Natural killer cell (primary cell): ENCODE measurements at regions not wholly inside any gene's neighbourhood (a gene's known extent, or its start where the extent isn't known, plus 50 kb on each side); places are given as distances from the start of the nearest gene placed in this dataset.
"Not testable (repeated sequence)": the region's sequence is repeated elsewhere in the genome, so short reads cannot be mapped to it uniquely, and the experiment has no call there.

Experiments
- ATAC-seq, 3 donors: fragments of 150-1000 bp in 2 of 3; fragments of 200-7000 bp in 1 of 3; cut with Tn5 transposase; 1 replicate in 1 of 3; 2 replicates in 2 of 3; pipeline ENCODE4 v1.10.0; 2021; ENCODE audit warnings: mild to moderate bottlenecking in 2 of 3, moderate library complexity in 2 of 3
- DNase-seq, 2 donors: peaks; one replicate each; pipeline versions ENCODE4 v3.0.0 to v3.0.0-alpha.2; 2013 to 2021; ENCODE audit warnings: mixed read lengths in 1 of 2
- H3K27ac ChIP-seq: one replicate; pipeline ENCODE4 v1.5.1; 2013; ENCODE audit warnings: mild to moderate bottlenecking, low read length
- H3K27me3 ChIP-seq: one replicate; pipeline ENCODE4 v1.6.1; 2013; ENCODE audit warnings: low read length; ENCODE audit not compliant: control insufficient read depth, insufficient read depth
- H3K36me3 ChIP-seq: one replicate; pipeline ENCODE4 v1.6.1; 2013; ENCODE audit warnings: low read length; ENCODE audit not compliant: control insufficient read depth, insufficient read depth
- H3K4me1 ChIP-seq: one replicate; pipeline ENCODE4 v1.6.1; 2013; ENCODE audit warnings: low read length; ENCODE audit not compliant: control insufficient read depth, insufficient read depth
- H3K4me3 ChIP-seq: one replicate; pipeline ENCODE4 v1.5.1; 2013; ENCODE audit warnings: low read length
- H3K9me3 ChIP-seq: one replicate; pipeline ENCODE4 v1.6.1; 2013; ENCODE audit warnings: low read length; ENCODE audit not compliant: control insufficient read depth, insufficient read depth
- H3K27ac Mint-ChIP-seq, 2 donors: one replicate each; pipeline ENCODE4 v1.8.0; 2022; ENCODE audit warnings: mild to moderate bottlenecking in 2 of 2, mixed read lengths in 2 of 2, moderate library complexity in 1 of 2
- H3K27me3 Mint-ChIP-seq, 2 donors: one replicate each; pipeline ENCODE4 v1.8.0; 2022; ENCODE audit warnings: low read depth in 2 of 2, mixed read lengths in 2 of 2
- H3K36me3 Mint-ChIP-seq: one replicate; pipeline ENCODE4 v1.8.0; 2022; ENCODE audit warnings: mixed read lengths
- H3K4me1 Mint-ChIP-seq, 2 donors: one replicate each; pipeline ENCODE4 v1.8.0; 2022; ENCODE audit warnings: mixed read lengths in 2 of 2
- H3K4me3 Mint-ChIP-seq: one replicate; pipeline ENCODE4 v1.8.0; 2022; ENCODE audit warnings: mild to moderate bottlenecking, moderate library complexity, mixed read lengths
- H3K9me3 Mint-ChIP-seq, 2 donors: one replicate each; pipeline ENCODE4 v1.8.0; 2022; ENCODE audit warnings: mixed read lengths in 2 of 2
- WGBS: methylation state at CpG from one replicate; pipeline ENCODE4 v1.1.7; 2013; ENCODE audit warnings: missing lambda C conversion rate; ENCODE audit not compliant: insufficient coverage; 5-methylcytosine and 5-hydroxymethylcytosine counted together
- intact Hi-C: fragments of 100-400 bp; cut with micrococcal nuclease; formaldehyde crosslinking; loops from one replicate; pipeline ENCODE4 v1.14.2; 2022

- DNase-seq, H3K4me3 Mint-ChIP-seq, H3K4me1 ChIP-seq, H3K27me3 ChIP-seq, H3K9me3 Mint-ChIP-seq, H3K9me3 ChIP-seq, H3K27ac Mint-ChIP-seq, intact Hi-C loops, H3K27ac ChIP-seq, H3K4me3 ChIP-seq, H3K27me3 Mint-ChIP-seq, ATAC-seq, H3K36me3 ChIP-seq, H3K36me3 Mint-ChIP-seq, H3K4me1 Mint-ChIP-seq: not testable (repeated sequence)
- WGBS = 62% methylated on average over 2 of the region's 4 CpGs
Observed at GRCh38 chr9:38927970-38928369, 208.0 kb upstream of the FAM240B start.

- H3K27me3 ChIP-seq, H3K9me3 Mint-ChIP-seq, H3K27me3 Mint-ChIP-seq, H3K4me3 ChIP-seq, intact Hi-C loops, H3K36me3 Mint-ChIP-seq, H3K9me3 ChIP-seq, H3K27ac ChIP-seq, H3K4me1 ChIP-seq, ATAC-seq, H3K36me3 ChIP-seq, H3K4me3 Mint-ChIP-seq, DNase-seq, H3K27ac Mint-ChIP-seq, H3K4me1 Mint-ChIP-seq: not testable (repeated sequence)
- no CpG with 5 or more reads among the region's 3 CpGs for WGBS
Observed at GRCh38 chr9:38926565-38926964, 206.6 kb upstream of the FAM240B start.

GRCh38 chr9:38921253-38921652 lies 201.3 kb upstream of the FAM240B start:
- H3K36me3 ChIP-seq, H3K4me3 ChIP-seq, H3K9me3 ChIP-seq, H3K4me1 ChIP-seq, H3K27me3 Mint-ChIP-seq, H3K4me3 Mint-ChIP-seq, ATAC-seq, intact Hi-C loops, DNase-seq, H3K36me3 Mint-ChIP-seq, H3K4me1 Mint-ChIP-seq, H3K27ac ChIP-seq, H3K27ac Mint-ChIP-seq, H3K27me3 ChIP-seq, H3K9me3 Mint-ChIP-seq: not testable (repeated sequence)
- no CpG with 5 or more reads among the region's 3 CpGs for WGBS

- H3K9me3 Mint-ChIP-seq, H3K36me3 ChIP-seq, DNase-seq, H3K27ac ChIP-seq, H3K9me3 ChIP-seq, H3K27me3 ChIP-seq, H3K27ac Mint-ChIP-seq, H3K27me3 Mint-ChIP-seq, H3K4me1 Mint-ChIP-seq, ATAC-seq, H3K4me3 Mint-ChIP-seq, intact Hi-C loops, H3K36me3 Mint-ChIP-seq, H3K4me1 ChIP-seq, H3K4me3 ChIP-seq: not testable (repeated sequence)
- WGBS = no CpG with 5 or more reads among the region's 4 CpGs
Observed at GRCh38 chr9:38910629-38911028, 190.7 kb upstream of the FAM240B start.

- not testable (repeated sequence) for H3K4me1 ChIP-seq, ATAC-seq
Observed at GRCh38 chr9:38904719-38905118, 184.8 kb upstream of the FAM240B start.

GRCh38 chr9:38901534-38902177 lies 181.7 kb upstream of the FAM240B start:
- H3K4me1 ChIP-seq, H3K27ac Mint-ChIP-seq, H3K4me3 ChIP-seq, H3K27ac ChIP-seq, DNase-seq, ATAC-seq, H3K9me3 Mint-ChIP-seq, H3K27me3 Mint-ChIP-seq, H3K9me3 ChIP-seq, intact Hi-C loops, H3K27me3 ChIP-seq, H3K4me3 Mint-ChIP-seq, H3K36me3 ChIP-seq, H3K4me1 Mint-ChIP-seq, H3K36me3 Mint-ChIP-seq: not testable (repeated sequence)
- WGBS = no CpG with 5 or more reads among the region's 10 CpGs

More at GRCh38 chr9:38904719-38905118, 184.8 kb upstream of the FAM240B start:
- H3K36me3 Mint-ChIP-seq, H3K27me3 Mint-ChIP-seq, intact Hi-C loops, H3K4me1 Mint-ChIP-seq, H3K4me3 ChIP-seq, H3K27ac ChIP-seq, H3K27ac Mint-ChIP-seq, H3K4me3 Mint-ChIP-seq, DNase-seq, H3K27me3 ChIP-seq, H3K9me3 ChIP-seq, H3K9me3 Mint-ChIP-seq, H3K36me3 ChIP-seq: not testable (repeated sequence)
- WGBS = no CpG with 5 or more reads among the region's 11 CpGs

GRCh38 chr9:38896404-38896803 lies 176.5 kb upstream of the FAM240B start:
- DNase-seq, ATAC-seq, H3K9me3 Mint-ChIP-seq, H3K27ac ChIP-seq, H3K4me3 ChIP-seq, H3K27ac Mint-ChIP-seq, H3K36me3 Mint-ChIP-seq, H3K27me3 ChIP-seq, intact Hi-C loops, H3K4me1 Mint-ChIP-seq, H3K36me3 ChIP-seq, H3K4me1 ChIP-seq, H3K9me3 ChIP-seq, H3K27me3 Mint-ChIP-seq, H3K4me3 Mint-ChIP-seq: not testable (repeated sequence)
- WGBS = no CpG with 5 or more reads among the region's 11 CpGs

- WGBS = no CpG with 5 or more reads among the region's 1 CpG
- H3K27me3 Mint-ChIP-seq, H3K9me3 Mint-ChIP-seq, H3K27ac Mint-ChIP-seq, H3K27me3 ChIP-seq, H3K4me1 Mint-ChIP-seq, DNase-seq, H3K36me3 ChIP-seq, H3K4me3 ChIP-seq, H3K4me1 ChIP-seq, H3K27ac ChIP-seq, H3K9me3 ChIP-seq, H3K4me3 Mint-ChIP-seq, intact Hi-C loops, H3K36me3 Mint-ChIP-seq, ATAC-seq: not testable (repeated sequence)
Observed at GRCh38 chr9:38895227-38895626, 175.3 kb upstream of the FAM240B start.
